ENCODE measurements at regions not wholly inside any gene's neighbourhood (a gene's known extent, or its start where the extent isn't known, plus 50 kb on each side); places are given as distances from the start of the nearest gene placed in this dataset.

GRCh38 chr7:86058649-86059048, 585.1 kb upstream of the GRM3 start:
- TF ChIP-seq EZH2 (IDR thresholded peaks at IDR 0.05) (no peak), POLR2AphosphoS5 (IDR thresholded peaks at IDR 0.05; ENCODE audit: borderline replicate concordance, low read depth, low read length) (no peak)

Data from SK-N-MC (cell line).